ENCODE measurements at regions not wholly inside any gene's neighbourhood (a gene's known extent, or its start where the extent isn't known, plus 50 kb on each side); places are given as distances from the start of the nearest gene placed in this dataset.
A peak's percentile ranks its signal among the peaks of the same experiment; 100 is the strongest.
"Not testable (repeated sequence)": the region's sequence is repeated elsewhere in the genome, so short reads cannot be mapped to it uniquely, and the experiment has no call there.

DNA sequence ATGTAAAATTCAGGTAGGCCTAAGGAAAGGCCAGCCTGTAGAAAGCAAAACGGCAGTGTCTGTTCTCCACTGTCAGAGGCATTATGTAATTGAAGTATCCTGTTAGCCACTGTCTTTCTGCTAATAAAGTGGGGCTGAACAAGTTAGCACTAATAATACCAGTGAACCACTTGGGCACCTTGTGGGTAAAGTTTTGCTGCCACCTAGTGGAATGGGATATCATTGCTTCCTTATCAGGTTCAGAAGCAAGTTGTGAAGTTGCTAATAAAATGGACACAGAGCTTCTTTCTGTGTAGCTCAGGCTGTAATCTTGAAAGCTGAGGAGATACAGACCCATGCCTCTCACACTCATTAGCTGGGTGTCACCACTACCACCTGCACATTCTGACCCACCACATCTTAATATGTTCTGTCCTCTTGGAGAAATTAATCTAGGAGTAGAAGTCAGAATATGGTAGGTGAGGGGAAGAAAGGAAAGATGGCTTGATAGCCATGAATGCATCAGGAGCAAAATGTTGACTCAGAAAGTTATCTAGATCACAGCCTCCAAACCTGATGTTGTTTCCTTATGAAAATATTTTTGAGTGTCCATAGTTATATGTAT lies 175.1 kb downstream of the SEPTIN7 start:
- DNase-seq, result peak; percentile 65

DNA sequence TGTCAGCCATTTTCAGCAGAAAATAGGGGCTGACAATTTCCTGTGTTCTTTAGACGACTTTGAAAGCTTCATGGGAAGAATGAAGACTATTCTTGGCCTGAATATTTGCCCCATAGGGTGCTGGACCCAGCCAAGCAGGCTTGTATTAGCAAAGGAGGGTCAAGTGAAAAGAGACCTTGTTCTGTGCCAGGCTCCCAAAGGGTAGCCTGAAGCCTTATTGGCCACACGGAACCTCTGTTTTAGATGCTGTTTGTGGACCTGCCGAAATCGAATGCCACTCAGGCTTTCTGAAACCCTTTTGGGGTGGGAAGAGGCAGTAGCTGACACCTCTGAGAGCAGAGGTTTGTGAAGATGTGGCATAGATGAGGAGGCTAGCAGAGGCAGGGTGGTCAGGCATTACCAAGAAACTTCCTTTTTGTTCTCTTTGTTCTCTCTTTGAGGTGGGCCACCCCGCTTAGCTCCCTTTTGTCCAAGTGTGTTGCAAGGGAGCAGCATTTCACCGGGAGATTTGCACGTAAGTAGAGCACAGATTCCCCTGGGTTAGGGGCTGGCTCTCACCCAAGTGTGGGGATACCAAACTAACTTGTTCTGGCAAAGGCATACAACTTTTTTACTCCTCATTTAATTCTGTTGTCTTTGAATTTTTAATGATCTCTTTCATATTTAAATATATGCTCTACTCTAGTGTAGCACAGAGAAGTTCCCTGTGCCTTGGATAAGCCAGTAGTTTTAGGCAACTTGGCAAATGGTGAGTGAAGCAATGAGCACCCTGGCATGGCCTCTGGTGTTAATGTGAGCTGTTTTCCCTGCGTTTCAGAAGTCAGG lies 174.0 kb upstream of the EEPD1 start:
- not testable (repeated sequence) for DNase-seq

DNA sequence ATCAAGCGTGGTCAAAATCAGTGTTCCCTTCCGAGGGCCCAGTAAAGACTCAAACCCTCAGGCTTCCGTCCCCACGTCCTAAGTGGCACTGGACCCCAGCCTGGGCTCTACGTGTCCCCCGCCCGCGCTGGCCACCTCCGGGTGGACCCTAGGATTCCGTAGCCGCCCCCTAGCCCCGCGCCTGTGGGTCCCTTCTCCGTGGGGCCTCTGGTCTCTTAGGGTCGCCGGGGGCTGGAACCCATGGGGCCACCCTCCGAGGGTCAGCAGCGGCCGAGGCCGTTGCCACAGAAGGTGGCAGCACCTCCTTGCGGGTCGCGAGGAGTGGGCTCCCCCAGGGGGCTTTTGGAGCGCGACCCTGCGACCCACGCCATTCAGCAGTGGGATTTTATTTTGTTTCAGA lies 170.5 kb upstream of the EEPD1 start:
- no peak for DNase-seq

DNA sequence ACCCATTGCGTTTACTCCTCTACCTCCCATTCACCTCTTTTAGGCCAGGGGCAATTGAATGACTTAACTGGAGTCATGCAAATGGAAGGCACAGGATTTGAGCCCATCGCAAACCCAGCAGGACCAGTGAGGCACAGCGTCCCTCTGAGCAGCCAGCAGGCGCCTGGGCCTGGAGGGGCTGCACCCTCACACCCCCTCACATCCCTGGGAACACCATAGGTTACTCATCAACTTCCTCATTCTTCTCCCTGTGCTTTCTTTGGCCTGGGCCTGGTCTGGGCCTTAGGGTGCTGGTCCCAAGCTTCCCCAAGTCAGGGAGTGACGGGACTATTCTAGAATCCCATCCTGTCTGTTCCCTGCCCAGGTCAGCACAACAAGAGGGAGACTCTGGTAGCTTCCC lies 169.4 kb upstream of the EEPD1 start:
- DNase-seq, result no peak

DNA sequence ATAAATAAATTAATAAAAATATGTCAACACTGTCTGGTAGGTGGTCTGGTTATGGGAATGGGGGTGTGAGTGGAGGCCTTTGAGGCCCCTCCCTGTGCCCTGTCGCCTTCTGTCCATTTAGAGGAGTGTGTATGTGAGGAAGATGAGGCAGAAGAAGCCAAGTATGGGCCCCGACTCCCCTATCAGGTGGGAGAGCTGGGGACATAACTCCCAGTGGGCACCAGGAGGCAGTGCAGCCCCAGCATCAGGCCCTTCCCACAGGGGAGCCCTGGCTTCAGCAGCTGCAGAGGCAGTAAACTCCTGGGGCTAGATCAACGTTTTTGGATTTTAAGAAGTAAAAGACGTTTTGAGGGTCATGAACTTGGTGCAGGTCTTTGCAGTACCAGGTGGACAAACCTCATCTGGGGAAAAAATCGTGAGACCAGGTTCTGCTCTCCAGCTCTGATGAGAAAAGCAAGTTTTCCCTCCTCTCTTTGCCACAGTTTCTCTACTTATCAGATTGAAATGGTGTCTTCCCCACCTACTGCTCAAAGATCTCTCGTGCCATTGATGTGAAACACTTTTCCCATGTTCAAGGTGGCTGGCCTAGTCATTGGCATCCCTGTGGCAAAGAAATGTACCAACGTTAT lies 167.8 kb upstream of the EEPD1 start:
- DNase-seq, result peak; percentile 88

DNA sequence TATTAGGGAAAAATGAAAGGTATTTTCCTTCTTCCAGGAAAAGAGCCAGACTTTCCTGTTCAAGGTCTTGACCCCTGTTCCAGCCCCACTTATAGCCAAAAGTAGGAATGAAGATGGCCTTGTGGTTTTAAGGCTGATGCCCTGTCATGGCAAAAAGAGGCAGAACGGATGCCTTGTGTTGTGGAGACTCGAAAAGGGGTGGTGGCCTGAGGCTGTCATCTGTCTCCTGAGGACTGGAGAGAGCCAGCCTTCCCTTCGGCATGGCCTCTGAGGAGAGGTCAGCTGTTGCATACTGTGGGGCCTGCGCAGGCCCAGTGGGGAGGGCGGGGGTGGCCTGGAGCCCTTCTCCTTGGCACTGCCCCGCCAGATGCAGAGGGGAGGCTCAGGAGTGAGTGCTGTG lies 166.0 kb upstream of the EEPD1 start:
- no peak for DNase-seq

DNA sequence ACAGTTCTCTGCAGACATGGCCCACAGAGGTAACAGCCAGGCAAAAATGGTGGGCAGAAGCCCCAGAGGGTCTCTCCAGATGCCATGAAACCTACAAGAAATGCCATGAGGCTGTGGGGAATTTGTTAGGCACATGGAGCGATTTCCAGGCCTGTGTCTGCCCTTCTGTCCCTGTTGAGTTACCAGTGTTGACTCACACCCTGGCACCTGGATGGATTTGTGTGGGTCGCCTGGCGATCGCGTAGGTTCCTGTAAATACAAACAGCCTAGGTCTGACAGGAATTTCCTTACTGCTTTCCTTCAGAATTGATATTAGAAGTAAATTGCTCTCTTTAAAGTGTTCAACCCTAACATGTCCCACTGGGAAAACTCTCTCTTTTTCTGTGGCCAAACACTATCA lies 164.9 kb upstream of the EEPD1 start:
- DNase-seq, result no peak

DNA sequence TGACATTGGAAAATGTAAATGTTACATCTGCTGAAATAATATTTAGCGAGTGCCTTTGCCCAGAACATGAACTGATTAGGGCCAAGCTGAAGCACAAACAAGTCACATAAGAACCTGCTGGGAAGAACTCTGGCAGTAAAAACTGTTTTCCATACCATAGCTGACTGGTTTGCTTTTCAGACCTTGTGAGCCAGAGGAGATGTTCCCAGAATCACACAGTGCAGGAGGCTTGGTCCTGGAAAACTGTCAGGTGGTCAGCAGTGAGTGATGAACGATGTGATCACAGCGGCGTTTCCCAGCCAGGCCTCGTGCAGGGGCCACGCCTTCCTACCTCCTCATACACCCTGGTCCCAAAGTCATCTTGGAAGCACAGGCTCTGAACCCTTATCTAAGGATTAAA lies 164.2 kb upstream of the EEPD1 start:
- DNase-seq, result peak; percentile 85

DNA sequence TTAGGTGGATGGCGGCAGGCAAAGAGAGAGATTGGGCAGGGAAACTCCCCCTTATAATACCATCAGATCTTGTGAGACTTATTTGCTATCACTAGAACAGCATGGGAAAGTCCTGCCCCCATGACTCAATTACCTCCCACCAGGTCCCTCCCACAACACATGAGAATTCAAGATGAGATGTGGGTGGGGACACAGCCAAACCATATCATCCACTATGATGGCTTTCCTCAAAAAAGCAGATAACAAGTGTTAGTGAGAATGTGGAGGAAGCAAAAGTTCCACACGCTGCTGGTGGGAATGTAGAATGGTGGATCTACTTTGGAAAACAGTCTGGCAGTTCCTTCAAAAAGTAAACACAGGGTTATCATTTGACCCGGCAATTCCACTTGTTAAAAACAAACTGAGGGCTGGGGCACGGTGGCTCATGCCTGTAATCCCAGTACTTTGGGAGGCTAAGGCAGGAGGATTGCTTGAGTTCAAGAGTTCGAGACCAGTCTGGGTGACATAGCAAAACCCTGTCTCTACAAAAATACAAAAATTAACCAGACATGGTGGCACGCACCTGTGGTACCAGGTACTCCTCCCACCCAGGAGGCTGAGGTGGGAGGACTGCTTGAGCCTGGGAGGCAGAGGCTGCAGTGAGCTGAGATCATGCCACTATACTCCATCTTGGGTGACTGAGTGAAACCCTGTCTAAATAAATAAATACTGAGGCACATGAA lies 161.4 kb upstream of the EEPD1 start:
- DNase-seq, result no peak

DNA sequence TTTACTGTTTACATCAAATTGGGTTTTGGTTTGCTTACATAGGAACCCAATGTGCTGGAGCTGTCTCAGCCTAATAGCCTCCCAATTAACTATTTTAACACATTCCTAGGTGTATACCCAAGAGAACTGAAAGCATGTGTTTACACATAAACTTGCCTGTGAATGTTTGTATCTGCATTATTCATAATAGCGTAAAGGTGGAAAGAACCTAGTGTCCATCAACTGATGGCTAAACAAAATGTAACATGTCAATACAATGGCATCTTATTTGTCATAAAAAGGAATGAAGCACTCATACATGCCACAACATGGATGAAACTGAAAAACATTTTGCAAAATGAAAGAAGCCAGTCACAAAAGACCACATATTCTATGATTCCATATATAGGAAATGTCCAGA lies 160.6 kb upstream of the EEPD1 start:
- no peak for DNase-seq

DNA sequence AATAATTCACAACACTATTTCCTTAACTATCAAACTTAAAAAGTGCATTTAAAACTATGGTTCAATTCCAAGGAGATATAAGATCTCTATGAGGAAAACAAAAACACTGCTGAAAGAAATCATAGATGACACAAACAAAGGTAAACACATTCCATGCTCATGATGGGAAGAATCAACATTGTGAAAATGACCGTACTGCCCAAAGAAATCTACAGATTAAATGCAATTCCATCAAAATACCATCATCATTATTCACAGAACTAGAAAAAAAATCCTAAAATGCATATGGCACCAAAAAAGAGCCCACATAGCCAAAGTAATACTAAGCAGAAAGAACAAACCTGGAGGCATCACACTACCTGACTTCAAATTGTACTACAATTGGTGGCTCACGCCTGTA lies 159.9 kb upstream of the EEPD1 start:
- DNase-seq, result no peak

DNA sequence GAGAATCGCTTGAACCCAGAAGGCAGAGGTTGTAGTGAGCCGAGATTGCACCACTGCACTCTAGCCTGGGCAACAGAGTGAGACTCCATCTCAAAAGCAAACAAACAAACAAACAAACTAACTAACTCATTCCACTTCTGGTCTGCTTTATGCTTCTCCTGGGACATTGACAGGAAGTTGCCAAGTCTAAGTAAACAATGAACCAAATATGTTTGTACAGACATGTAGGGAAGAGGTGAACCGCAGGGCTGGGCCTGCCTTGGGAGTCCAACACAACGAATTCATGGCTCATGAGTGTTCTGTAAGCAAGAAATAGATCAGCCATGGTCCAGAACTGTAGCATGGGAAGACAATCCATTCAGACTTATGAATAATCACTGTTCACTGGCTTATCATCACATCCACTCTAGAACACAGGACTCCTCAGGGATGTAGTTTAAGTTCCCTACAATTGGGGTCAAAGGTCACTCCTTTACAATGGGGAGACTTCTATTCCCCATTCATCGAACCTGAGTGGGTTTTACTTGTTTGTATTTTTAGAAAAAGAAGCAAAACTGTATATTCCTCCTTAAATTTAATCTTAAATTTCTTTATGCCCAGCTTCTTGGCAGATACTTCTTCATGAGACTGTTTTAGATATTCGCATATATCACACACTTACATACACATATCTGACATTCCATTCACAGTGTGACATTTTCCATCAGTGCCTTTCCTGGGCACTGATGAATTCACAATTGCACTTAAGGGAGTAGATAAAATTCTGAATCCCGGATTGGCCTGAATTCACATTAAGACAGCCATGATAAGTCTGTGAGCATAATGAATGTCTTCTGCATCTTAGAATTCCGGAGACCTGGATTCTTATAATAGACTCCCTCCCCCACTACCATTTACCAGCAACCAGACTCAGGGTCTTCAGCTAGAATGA lies 159.1 kb upstream of the EEPD1 start:
- no peak for DNase-seq

DNA sequence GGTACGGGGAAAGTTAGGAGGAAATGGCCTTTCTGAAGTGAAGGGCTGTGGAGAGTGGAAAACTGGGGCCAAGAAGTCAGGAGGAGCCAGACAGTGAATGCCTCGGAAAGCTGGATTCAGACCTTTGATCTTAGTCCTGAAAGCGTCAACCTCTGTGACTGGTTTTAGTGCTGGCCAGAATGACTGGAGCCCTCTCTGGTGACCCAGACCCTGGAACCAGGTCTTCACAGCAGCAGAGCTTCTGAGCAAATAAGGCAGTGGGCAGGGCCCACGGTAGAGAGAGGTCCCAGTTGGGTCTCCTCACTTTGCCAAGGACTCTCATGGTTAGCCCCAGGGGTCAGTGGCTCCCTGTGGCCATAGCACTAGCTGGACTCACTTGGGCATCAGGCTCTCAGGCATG lies 157.7 kb upstream of the EEPD1 start:
- no peak for DNase-seq

DNA sequence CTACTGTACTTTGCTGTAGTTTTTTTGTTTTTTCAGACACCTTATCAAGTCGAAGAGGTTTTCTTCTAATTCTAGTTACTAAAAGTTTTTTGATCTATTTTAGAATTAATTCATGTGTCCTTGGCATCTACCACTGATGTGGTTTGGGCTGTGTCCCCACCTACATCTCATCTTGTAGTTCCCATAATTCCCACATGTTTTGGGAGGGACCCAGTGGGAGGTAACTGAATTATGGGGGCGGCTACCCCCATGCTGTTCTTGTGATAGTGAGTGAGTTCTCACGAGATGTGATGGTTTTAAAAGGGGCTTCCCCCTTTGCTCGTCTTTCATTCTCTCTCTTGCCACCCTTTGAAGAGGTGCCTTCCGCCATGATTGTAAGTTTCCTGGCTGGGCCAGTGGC lies 154.6 kb upstream of the EEPD1 start:
- no peak for DNase-seq

DNA sequence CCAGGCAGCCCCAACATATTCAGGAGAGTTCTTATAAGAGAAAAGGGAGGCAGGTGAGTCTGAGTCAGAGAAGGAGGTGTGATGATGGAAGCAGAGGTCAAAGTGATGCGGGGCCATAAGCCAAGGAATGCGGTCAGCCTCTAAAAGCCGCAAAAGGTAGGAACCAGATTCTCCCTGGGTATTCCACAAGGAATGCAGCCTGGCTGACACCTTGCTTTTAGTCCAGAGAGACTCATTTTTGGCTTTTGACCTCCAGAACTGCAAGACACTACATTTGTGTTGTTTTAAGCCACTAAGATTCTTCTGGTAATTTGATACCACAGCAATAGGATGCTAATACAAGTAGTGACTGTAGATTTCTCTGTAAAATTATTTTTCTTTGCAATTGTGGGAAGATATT lies 151.5 kb upstream of the EEPD1 start:
- DNase-seq, result no peak

DNA sequence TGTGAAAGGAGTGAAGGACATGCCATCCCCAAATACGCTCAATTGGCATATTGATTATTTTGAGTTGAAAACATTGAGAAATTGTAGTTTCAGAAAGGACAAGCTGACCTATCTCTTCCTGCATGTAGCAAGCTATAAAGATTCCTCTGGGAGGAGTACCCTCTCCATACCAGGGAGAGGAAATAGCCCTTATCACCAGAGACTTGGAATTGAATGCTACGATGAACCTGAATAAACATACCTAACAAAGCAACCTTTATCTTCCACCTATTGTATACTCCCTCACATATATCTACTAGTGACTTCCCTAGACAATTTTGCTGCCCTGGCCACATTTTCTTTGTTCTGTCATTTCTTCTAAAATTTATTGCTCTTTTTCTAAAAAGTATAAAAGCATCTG lies 150.2 kb upstream of the EEPD1 start:
- DNase-seq, result no peak

DNA sequence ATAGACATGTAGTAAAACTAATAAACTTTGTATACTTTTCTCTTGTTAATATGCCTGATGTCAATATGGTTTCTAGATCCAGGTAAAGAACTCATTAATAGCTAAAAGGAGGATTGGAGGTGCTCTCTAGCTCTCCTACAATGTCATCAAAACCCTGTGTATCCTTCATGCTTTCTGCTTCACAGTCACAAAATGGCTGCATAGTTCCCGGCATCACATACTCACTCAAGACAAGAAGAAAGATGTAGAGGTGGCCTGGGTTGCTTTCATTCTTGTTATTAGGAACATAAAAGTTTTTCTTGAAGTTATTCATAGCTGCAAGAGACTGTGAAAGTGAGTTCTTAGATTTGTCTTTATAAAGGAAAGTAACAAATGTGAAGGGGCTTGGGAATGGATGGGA lies 149.7 kb upstream of the EEPD1 start:
- no peak for DNase-seq

DNA sequence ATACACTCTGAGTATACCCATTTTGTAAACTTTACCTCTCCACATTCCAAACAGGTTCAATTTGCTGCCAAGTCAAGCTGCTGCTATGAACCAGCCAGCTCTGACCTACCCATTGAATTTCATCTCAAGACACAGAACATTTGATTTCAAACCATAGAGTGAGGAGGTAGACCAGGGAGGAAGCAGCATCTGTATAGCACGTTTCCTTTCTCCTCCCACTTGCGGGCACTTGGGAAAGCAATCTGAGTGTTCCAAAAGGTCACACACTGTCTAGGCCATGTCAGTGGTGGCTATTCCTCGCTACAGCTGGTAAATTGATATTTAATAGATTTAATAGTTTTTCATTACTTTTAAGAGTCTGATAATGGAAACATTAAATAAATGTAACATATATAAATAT lies 147.8 kb upstream of the EEPD1 start:
- no peak for DNase-seq

DNA sequence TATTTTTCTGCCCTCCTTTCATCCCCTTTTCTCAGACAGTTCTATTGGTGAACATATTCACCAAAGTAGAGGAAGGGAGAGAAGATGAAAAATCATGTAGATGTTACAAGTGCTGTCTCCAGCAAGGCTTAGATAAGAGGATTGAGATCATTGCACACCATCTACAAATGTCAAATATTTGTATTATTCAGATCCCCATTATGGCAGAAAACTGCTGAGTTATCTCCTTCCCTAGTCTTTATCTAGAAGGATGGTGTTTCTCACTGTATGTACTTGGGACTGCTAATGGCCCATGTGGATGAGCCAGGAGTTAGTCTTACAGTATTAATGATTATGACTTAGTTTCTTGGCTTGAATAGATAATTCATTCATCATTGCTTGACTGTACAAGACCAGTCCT lies 147.2 kb upstream of the EEPD1 start:
- DNase-seq, result no peak

DNA sequence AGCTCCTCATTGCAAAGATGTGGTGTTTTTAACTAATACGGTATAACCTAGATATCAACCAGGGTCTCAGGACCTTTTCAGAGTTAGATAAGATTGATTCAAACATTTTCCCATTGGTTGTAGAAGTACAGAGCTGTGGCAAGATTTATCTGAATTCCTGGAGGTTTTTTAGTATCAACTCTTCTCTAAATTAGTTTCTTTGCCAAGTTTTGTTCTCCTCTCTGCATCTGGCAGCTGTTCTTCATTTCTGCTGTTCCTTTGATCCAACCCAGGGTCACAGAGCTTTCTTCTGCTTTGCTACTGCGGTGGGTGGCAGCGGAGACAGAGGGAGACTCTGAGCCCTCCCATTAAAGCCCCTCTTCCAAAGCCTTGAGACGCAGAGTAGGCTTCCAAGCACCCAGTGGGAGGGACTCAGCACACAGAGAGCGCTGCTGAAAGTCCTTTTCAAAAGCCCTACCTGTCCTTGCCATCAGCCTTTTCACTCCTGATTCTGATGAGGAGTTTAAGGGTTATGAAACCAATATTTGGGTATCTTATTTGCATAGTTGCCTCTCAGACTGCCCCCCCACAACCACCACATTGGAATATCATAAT lies 146.3 kb upstream of the EEPD1 start:
- no peak for DNase-seq

DNA sequence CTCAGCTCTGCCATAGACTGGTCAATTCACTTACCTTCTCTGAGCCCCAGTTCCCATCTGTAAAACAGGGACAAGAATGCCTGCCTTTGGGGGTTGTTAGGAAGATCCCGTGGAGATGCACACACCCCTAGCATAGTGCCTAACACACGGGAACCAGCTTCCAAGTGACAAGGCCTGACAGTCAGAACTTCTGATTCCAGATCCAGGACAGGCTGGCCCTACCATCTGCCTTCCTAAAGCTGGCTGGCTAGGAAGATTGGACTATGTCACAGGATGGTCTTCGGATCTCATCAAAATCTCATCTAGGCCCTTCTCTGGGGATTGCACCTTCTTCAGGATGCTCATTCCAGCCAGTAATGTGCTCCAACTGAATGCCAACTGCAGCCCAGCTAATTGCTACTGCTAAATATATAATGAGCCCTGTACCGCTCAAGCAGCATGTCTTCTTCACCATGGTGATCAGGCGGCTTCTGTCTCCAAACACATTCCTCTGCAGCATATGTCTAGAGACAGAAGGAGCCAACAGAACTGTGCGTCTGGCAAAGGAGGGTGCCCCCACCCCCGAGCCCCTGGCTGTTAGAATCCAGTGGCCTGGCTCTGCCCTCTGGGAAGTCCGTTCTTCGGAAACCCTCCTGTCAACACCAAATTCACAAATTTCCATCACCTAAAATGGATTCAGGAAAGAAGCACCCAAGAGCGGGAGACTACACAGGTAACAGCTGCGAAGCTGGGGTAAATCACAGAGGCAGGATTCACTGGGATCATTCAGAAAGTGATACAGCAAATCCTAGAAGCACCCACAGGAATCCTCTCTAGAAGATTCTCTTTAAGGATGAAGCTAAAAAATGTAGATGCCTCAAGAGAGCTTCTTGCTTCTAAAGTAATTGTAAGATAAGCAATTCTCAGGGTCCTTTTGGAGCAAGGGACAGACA lies 142.1 kb upstream of the EEPD1 start:
- DNase-seq, result no peak

Measured in femur (tissue), 1 donor.